ENCODE measurements at regions not wholly inside any gene's neighbourhood (a gene's known extent, or its start where the extent isn't known, plus 50 kb on each side); places are given as distances from the start of the nearest gene placed in this dataset.
A peak's percentile ranks its signal among the peaks of the same experiment; 100 is the strongest.

DNA sequence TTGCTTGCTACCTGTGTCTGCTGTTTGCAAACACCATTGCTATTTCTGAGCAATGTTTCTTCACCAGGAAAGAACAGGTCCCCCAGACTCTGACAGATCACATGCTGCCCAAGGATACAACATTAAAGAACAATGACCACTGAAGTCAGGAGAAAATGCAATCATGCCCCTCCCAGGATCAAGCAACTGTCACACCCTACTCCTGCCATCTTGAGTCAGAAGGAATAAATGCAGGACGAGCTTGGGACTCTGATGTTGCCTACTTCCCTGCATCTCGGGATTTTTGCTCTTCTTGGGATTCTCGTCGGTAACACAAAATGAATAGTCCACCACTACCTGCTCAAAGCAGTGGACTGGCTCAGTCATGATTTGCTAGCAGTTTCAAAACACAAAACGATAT lies 490.6 kb downstream of the COG6 start:
- H3K36me3 Mint-ChIP-seq (ENCODE audit: unreplicated experiment): no peaks in the 10 kb centered on the region
- peaks cover 10% of the 10 kb centered on the region for H3K27me3 Mint-ChIP-seq (ENCODE audit: unreplicated experiment)
- TF ChIP-seq, protein P1, sequence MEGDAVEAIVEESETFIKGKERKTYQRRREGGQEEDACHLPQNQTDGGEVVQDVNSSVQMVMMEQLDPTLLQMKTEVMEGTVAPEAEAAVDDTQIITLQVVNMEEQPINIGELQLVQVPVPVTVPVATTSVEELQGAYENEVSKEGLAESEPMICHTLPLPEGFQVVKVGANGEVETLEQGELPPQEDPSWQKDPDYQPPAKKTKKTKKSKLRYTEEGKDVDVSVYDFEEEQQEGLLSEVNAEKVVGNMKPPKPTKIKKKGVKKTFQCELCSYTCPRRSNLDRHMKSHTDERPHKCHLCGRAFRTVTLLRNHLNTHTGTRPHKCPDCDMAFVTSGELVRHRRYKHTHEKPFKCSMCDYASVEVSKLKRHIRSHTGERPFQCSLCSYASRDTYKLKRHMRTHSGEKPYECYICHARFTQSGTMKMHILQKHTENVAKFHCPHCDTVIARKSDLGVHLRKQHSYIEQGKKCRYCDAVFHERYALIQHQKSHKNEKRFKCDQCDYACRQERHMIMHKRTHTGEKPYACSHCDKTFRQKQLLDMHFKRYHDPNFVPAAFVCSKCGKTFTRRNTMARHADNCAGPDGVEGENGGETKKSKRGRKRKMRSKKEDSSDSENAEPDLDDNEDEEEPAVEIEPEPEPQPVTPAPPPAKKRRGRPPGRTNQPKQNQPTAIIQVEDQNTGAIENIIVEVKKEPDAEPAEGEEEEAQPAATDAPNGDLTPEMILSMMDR (IDR thresholded peaks at IDR 0.05): no peak
- DNase-seq (ENCODE audit: extremely low spot score, unreplicated experiment): no peak
- peaks cover 20% of the 10 kb centered on the region for H3K4me1 Mint-ChIP-seq (ENCODE audit: unreplicated experiment)
- no peaks in the 10 kb centered on the region for H3K9me3 Mint-ChIP-seq (ENCODE audit: unreplicated experiment)
- H3K4me3 Mint-ChIP-seq (ENCODE audit: unreplicated experiment): no peak overlapping the region
- no peak overlapping the region for H3K27ac Mint-ChIP-seq (ENCODE audit: unreplicated experiment)

DNA sequence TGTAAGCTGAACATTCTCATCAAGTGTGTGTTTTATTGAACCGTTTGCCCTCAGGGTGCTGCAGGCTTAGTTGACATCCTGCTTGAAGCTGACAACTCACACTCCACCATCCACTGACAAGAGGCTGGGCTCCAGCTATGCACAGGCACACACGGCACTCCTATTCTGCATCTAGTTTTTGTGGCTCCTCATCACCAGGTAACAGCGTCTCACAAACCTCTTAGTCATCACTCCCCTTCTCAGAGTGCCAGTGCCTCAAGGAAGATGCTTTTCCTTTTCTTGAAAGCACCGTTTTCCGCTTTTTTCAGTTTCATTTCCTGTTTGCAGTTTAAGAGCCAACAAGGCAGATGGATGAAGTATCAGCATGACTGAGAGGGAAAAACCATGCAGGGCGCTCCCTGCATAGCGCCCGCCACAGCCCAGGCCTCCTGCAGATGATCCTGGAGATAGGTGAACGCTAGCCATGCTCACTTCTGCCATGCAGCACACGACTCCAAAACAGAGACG lies 491.2 kb downstream of the COG6 start:
- TF ChIP-seq, protein P1 (IDR thresholded peaks at IDR 0.05): no peak
- Mint-ChIP-seq H3K4me1 (ENCODE audit: unreplicated experiment) (peaks cover 20% of the 10 kb centered on the region), H3K4me3 (ENCODE audit: unreplicated experiment) (no peak overlapping the region), H3K27me3 (ENCODE audit: unreplicated experiment) (peaks cover 10% of the 10 kb centered on the region), H3K27ac (ENCODE audit: unreplicated experiment) (no peak overlapping the region), H3K36me3 (ENCODE audit: unreplicated experiment) (no peaks in the 10 kb centered on the region), H3K9me3 (ENCODE audit: unreplicated experiment) (no peaks in the 10 kb centered on the region)
- DNase-seq (ENCODE audit: extremely low spot score, unreplicated experiment): no peak

DNA sequence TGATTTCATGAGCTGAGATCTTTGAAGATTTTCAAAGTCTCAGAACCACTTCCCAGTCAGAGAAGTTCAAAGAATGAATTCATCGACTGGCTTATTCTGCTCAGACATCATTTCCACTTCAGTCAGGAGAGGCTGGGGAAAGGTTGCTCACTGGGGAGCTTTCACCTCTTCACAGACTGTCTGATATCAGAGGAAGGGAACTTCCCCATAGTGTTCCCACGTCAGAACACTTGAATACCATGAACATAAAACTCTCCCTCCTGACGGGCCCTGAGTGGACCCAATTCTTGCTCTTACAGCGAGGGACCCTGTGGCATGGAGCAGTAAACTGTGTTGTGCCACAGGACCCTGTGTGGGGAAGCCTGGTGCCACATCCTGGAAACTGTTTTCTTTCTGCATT lies 492.6 kb downstream of the COG6 start:
- DNase-seq (ENCODE audit: extremely low spot score, unreplicated experiment): no peak
- Mint-ChIP-seq H3K4me3 (ENCODE audit: unreplicated experiment) (no peak overlapping the region), H3K36me3 (ENCODE audit: unreplicated experiment) (no peaks in the 10 kb centered on the region), H3K4me1 (ENCODE audit: unreplicated experiment) (peaks cover 20% of the 10 kb centered on the region), H3K27ac (ENCODE audit: unreplicated experiment) (no peak overlapping the region), H3K9me3 (ENCODE audit: unreplicated experiment) (no peaks in the 10 kb centered on the region), H3K27me3 (ENCODE audit: unreplicated experiment) (peaks cover 3% of the 10 kb centered on the region)
- TF ChIP-seq, protein P1 (IDR thresholded peaks at IDR 0.05): no peak

DNA sequence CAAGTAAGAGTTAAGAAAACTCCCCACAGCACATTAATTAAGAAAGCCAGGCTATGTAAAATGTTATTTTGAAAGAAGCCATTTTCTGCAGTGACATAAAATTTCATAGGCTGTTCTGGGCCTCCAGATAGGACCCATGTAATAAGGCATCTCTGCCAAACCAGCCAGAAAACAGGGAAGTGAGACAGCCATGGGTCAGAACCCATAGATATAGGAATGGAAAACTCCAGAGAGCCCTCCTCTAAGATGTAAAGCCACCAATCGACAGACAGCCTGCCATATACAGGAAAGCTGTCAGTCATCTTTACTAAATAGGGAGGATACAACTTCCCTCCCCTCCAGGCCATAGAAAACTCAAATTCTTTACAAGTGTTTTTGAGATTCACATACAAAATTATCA lies 493.3 kb downstream of the COG6 start:
- no peaks in the 10 kb centered on the region for H3K36me3 Mint-ChIP-seq (ENCODE audit: unreplicated experiment)
- no peak overlapping the region for H3K4me3 Mint-ChIP-seq (ENCODE audit: unreplicated experiment)
- peaks cover 22% of the 10 kb centered on the region for H3K4me1 Mint-ChIP-seq (ENCODE audit: unreplicated experiment)
- H3K27me3 Mint-ChIP-seq (ENCODE audit: unreplicated experiment): no peaks in the 10 kb centered on the region
- TF ChIP-seq, protein P1 (IDR thresholded peaks at IDR 0.05): no peak
- H3K9me3 Mint-ChIP-seq (ENCODE audit: unreplicated experiment): no peaks in the 10 kb centered on the region
- DNase-seq (ENCODE audit: extremely low spot score, unreplicated experiment): no peak
- H3K27ac Mint-ChIP-seq (ENCODE audit: unreplicated experiment): no peak overlapping the region

DNA sequence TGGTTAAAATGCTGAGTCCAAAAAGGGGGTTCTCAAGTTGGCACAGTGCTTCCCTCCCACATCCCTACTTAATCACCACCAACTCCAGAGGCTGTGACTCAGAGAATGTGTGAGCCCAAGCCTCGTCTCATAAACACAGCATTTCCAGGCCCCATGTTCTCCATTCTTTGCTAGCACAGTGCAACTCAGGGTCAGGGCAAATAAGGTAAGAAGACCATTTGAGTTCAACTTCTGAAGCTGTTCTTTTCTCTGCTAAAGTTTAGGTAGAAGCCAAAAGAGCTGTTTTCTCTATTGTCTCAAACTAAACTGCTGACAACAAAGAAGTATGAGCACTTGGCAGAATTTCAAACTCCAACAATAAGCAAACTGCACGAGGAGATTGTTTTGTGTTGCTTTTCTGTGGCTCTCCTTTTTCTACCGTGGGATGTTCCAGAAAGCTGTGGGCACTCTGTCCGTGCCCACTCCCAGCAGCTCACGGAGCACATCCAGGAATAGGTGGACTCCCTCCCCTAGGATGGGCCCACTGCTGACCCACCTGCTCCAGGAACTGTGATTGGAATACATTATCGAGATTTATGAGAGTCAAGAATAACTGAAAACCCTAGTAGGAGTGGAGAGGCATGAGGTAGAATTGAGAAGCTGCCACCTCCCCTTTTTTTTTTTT lies 494.3 kb downstream of the COG6 start:
- Mint-ChIP-seq H3K4me3 (ENCODE audit: unreplicated experiment) (no peak overlapping the region), H3K27ac (ENCODE audit: unreplicated experiment) (peak overlapping the region; percentile 23), H3K27me3 (ENCODE audit: unreplicated experiment) (no peaks in the 10 kb centered on the region), H3K36me3 (ENCODE audit: unreplicated experiment) (no peaks in the 10 kb centered on the region), H3K4me1 (ENCODE audit: unreplicated experiment) (peaks cover 22% of the 10 kb centered on the region), H3K9me3 (ENCODE audit: unreplicated experiment) (no peaks in the 10 kb centered on the region)
- TF ChIP-seq, protein P1 (IDR thresholded peaks at IDR 0.05): no peak
- no peak for DNase-seq (ENCODE audit: extremely low spot score, unreplicated experiment)
